HG02870 (cell line): ENCODE measurements at regions not wholly inside any gene's neighbourhood (a gene's known extent, or its start where the extent isn't known, plus 50 kb on each side); places are given as distances from the start of the nearest gene placed in this dataset.
"Not testable (repeated sequence)": the region's sequence is repeated elsewhere in the genome, so short reads cannot be mapped to it uniquely, and the experiment has no call there.

Source experiments
- ATAC-seq: cut with Tn5 transposase; IDR thresholded peaks from one replicate; pipeline ENCODE4 v1.9.1; 2021; ENCODE audit warnings: mild to moderate bottlenecking, moderate library complexity; ENCODE audit not compliant: unreplicated experiment

GRCh38 chr6:27827477-27827876 is 84.7 kb downstream of the OR2B2 start:
- not testable (repeated sequence) for ATAC-seq

- not testable (repeated sequence) for ATAC-seq
Measured at GRCh38 chr6:27826612-27826985, 85.6 kb downstream of the OR2B2 start.

- ATAC-seq: not testable (repeated sequence)
Measured at GRCh38 chr6:27825848-27826611, 86.2 kb downstream of the OR2B2 start.

- no peak for ATAC-seq
Measured at GRCh38 chr6:27825025-27825793, 87.0 kb downstream of the OR2B2 start.

GRCh38 chr6:27824211-27825024 is 87.8 kb downstream of the OR2B2 start:
- peak; percentile 69 for ATAC-seq

GRCh38 chr6:27823714-27824210 is 88.4 kb downstream of the OR2B2 start:
- ATAC-seq: peak; percentile 61

GRCh38 chr6:27816906-27817305 is 95.3 kb downstream of the OR2B2 start:
- ATAC-seq: no peak

- ATAC-seq: peak; percentile 53
Measured at GRCh38 chr6:27814665-27815424, 97.4 kb downstream of the OR2B2 start.

- peak; percentile 16 for ATAC-seq
Measured at GRCh38 chr6:27814415-27814664, 97.9 kb downstream of the OR2B2 start.

GRCh38 chr6:27812805-27813492 is 99.2 kb downstream of the OR2B2 start:
- no peak for ATAC-seq

GRCh38 chr6:27812078-27812804 is 100.0 kb downstream of the OR2B2 start:
- ATAC-seq: no peak

GRCh38 chr6:27811451-27811772 is 100.8 kb downstream of the OR2B2 start:
- no peak for ATAC-seq

- ATAC-seq: no peak
Measured at GRCh38 chr6:27810768-27811450, 101.3 kb downstream of the OR2B2 start.

- peak; percentile 38 for ATAC-seq
Measured at GRCh38 chr6:27809939-27810767, 102.0 kb downstream of the OR2B2 start.

GRCh38 chr6:27809067-27809938 is 102.9 kb downstream of the OR2B2 start:
- ATAC-seq: no peak

- not testable (repeated sequence) for ATAC-seq
Measured at GRCh38 chr6:27808242-27809066, 103.7 kb downstream of the OR2B2 start.
